H9 (cell line): ENCODE measurements at regions not wholly inside any gene's neighbourhood (a gene's known extent, or its start where the extent isn't known, plus 50 kb on each side); places are given as distances from the start of the nearest gene placed in this dataset.

Experiments used
- DNase-seq: peaks from one replicate; pipeline ENCODE4 v3.0.0-alpha.2; 2017
- H2AFZ ChIP-seq: one replicate; pipeline ENCODE4 v1.6.1; 2013; ENCODE audit warnings: mild to moderate bottlenecking, low read length, control low read depth, moderate library complexity
- H2AK5ac ChIP-seq: 2 replicates; pipeline ENCODE4 v1.6.1; 2013; ENCODE audit warnings: low read length, control low read depth, mixed read lengths; ENCODE audit not compliant: insufficient read length
- H2BK120ac ChIP-seq: one replicate; pipeline ENCODE4 v1.6.1; 2013; ENCODE audit warnings: low read depth, mild to moderate bottlenecking, low read length, control low read depth, inconsistent platforms; ENCODE audit not compliant: poor library complexity, severe bottlenecking
- H2BK12ac ChIP-seq: 2 replicates; pipeline ENCODE4 v1.6.1; 2013; ENCODE audit warnings: low read length, control low read depth, mixed read lengths, low read depth; ENCODE audit not compliant: insufficient read length
- H2BK15ac ChIP-seq: 2 replicates; pipeline ENCODE4 v1.6.1; 2013; ENCODE audit warnings: low read depth, low read length, control low read depth
- H2BK20ac ChIP-seq: one replicate; pipeline ENCODE4 v1.6.1; 2013; ENCODE audit warnings: low read depth, mild to moderate bottlenecking, low read length, control low read depth, inconsistent platforms; ENCODE audit not compliant: poor library complexity, severe bottlenecking
- H2BK5ac ChIP-seq: 2 replicates; pipeline ENCODE4 v1.6.1; 2013; ENCODE audit warnings: low read length, control low read depth, mixed read lengths; ENCODE audit not compliant: insufficient read length
- H3K14ac ChIP-seq: 2 replicates; pipeline ENCODE4 v1.6.1; 2013; ENCODE audit warnings: low read length, control low read depth; ENCODE audit not compliant: insufficient read depth
- H3K18ac ChIP-seq: 2 replicates; pipeline ENCODE4 v1.6.1; 2013; ENCODE audit warnings: low read depth, mild to moderate bottlenecking, mixed read lengths, low read length, control low read depth; ENCODE audit not compliant: insufficient read length
- H3K23ac ChIP-seq: 2 replicates; pipeline ENCODE4 v1.6.1; 2013; ENCODE audit warnings: low read length, control low read depth, mixed read lengths, low read depth; ENCODE audit not compliant: insufficient read length
- H3K23me2 ChIP-seq: 2 replicates; pipeline ENCODE4 v1.6.1; 2013; ENCODE audit warnings: low read depth, mild to moderate bottlenecking, mixed read lengths, low read length, control low read depth; ENCODE audit not compliant: insufficient read length, poor library complexity, severe bottlenecking
- H3K27ac ChIP-seq: 2 replicates; pipeline ENCODE4 v1.5.1; 2013; ENCODE audit warnings: low read length, control low read depth, mixed read lengths, low read depth; ENCODE audit not compliant: insufficient read length
- H3K27me3 ChIP-seq: 2 replicates; pipeline ENCODE4 v1.6.1; 2013; ENCODE audit warnings: low read length, control low read depth, inconsistent platforms; ENCODE audit not compliant: insufficient read depth
- H3K4ac ChIP-seq: 2 replicates; pipeline ENCODE4 v1.6.1; 2013; ENCODE audit warnings: low read depth, mild to moderate bottlenecking, control low read depth, inconsistent platforms, low read length, moderate library complexity
- H3K4me1 ChIP-seq: 2 replicates; pipeline ENCODE4 v1.6.1; 2013; ENCODE audit warnings: low read length, control low read depth, inconsistent platforms; ENCODE audit not compliant: insufficient read depth
- H3K4me2 ChIP-seq: 2 replicates; pipeline ENCODE4 v1.6.1; 2013; ENCODE audit warnings: low read length, control low read depth, mixed read lengths; ENCODE audit not compliant: insufficient read length, insufficient read depth
- H3K56ac ChIP-seq: 2 replicates; pipeline ENCODE4 v1.6.1; 2013; ENCODE audit warnings: low read depth, mild to moderate bottlenecking, mixed read lengths, low read length, control low read depth; ENCODE audit not compliant: insufficient read length
- H3K79me1 ChIP-seq: 2 replicates; pipeline ENCODE4 v1.6.1; 2013; ENCODE audit warnings: low read depth, mild to moderate bottlenecking, moderate library complexity, low read length, control low read depth, inconsistent platforms; ENCODE audit not compliant: insufficient read depth, poor library complexity, severe bottlenecking
- H3K79me2 ChIP-seq: 2 replicates; pipeline ENCODE4 v1.6.1; 2013; ENCODE audit warnings: low read length, control low read depth, inconsistent platforms; ENCODE audit not compliant: insufficient read depth
- H3K9ac ChIP-seq: 2 replicates; pipeline ENCODE4 v1.6.1; 2013; ENCODE audit warnings: low read length, control low read depth, mixed read lengths; ENCODE audit not compliant: insufficient read length; ENCODE audit errors: extremely low read depth
- H3K9me3 ChIP-seq: one replicate; pipeline ENCODE4 v1.6.1; 2013; ENCODE audit warnings: low read depth, low read length, inconsistent platforms; ENCODE audit not compliant: control insufficient read depth
- H3T11ph ChIP-seq: one replicate; pipeline ENCODE4 v1.6.1; 2013; ENCODE audit warnings: mild to moderate bottlenecking, low read length, control low read depth, inconsistent platforms
- H4K20me1 ChIP-seq: one replicate; pipeline ENCODE4 v1.6.1; 2013; ENCODE audit not compliant: control insufficient read depth, insufficient read length, insufficient read depth
- H4K5ac ChIP-seq: 2 replicates; pipeline ENCODE4 v1.6.1; 2013; ENCODE audit warnings: low read depth, mild to moderate bottlenecking, mixed read lengths, low read length, control low read depth; ENCODE audit not compliant: insufficient read length
- H4K8ac ChIP-seq: replicated peaks from 2 replicates; pipeline ENCODE4 v1.6.1; 2013; ENCODE audit warnings: low read length, control low read depth, mixed read lengths, low read depth; ENCODE audit not compliant: insufficient read length
- H4K91ac ChIP-seq: 2 replicates; pipeline ENCODE4 v1.6.1; 2013; ENCODE audit warnings: low read depth, mild to moderate bottlenecking, moderate library complexity, mixed read lengths, low read length, control low read depth; ENCODE audit not compliant: insufficient read length
- H3K27ac Mint-ChIP-seq, 3 experiments: 2 replicates in 2 of 3; 3 replicates in 1 of 3; pipeline ENCODE4 v1.8.0; 2020 to 2021; ENCODE audit warnings: mixed read lengths in 3 of 3, mild to moderate bottlenecking in 1 of 3, moderate library complexity in 1 of 3
- H3K27me3 Mint-ChIP-seq: 2 replicates; pipeline ENCODE4 v1.8.0; 2021; ENCODE audit warnings: low read depth, mild to moderate bottlenecking, moderate library complexity, mixed read lengths
- H3K36me3 Mint-ChIP-seq, 3 experiments: 2 replicates in 2 of 3; 3 replicates in 1 of 3; pipeline ENCODE4 v1.8.0; 2020 to 2021; ENCODE audit warnings: low read depth in 3 of 3, mixed read lengths in 3 of 3; ENCODE audit not compliant: insufficient read depth in 1 of 3
- H3K4me1 Mint-ChIP-seq, 2 experiments: 2 replicates each; pipeline ENCODE4 v1.8.0; 2020; ENCODE audit warnings: mixed read lengths in 2 of 2
- H3K4me3 Mint-ChIP-seq, 2 experiments: 2 replicates in 1 of 2; 3 replicates in 1 of 2; pipeline ENCODE4 v1.8.0; 2020 to 2021; ENCODE audit warnings: mild to moderate bottlenecking in 2 of 2, mixed read lengths in 2 of 2, moderate library complexity in 1 of 2
- H3K9me3 Mint-ChIP-seq, 2 experiments: 2 replicates in 1 of 2; 3 replicates in 1 of 2; pipeline ENCODE4 v1.8.0; 2020; ENCODE audit warnings: mild to moderate bottlenecking in 2 of 2, mixed read lengths in 2 of 2, moderate library complexity in 1 of 2
- WGBS: extraction: QIAGEN DNeasy Blood & Tissue Kit; methylation state at CpG from one replicate; pipeline ENCODE4 v1.1.7; 2013; ENCODE audit warnings: missing lambda C conversion rate, low lambda C conversion rate, mixed read lengths; ENCODE audit not compliant: insufficient read length; ENCODE audit errors: extremely low coverage; 5-methylcytosine and 5-hydroxymethylcytosine counted together
- TF ChIP-seq, protein P1 (sequence below): fragments of 200-600 bp; sonication (generic); conservative IDR thresholded peaks from 3 replicates; pipeline ENCODE4 v1.8.0; 2021; ENCODE audit warnings: antibody characterized with exemption, mild to moderate bottlenecking

DNA sequence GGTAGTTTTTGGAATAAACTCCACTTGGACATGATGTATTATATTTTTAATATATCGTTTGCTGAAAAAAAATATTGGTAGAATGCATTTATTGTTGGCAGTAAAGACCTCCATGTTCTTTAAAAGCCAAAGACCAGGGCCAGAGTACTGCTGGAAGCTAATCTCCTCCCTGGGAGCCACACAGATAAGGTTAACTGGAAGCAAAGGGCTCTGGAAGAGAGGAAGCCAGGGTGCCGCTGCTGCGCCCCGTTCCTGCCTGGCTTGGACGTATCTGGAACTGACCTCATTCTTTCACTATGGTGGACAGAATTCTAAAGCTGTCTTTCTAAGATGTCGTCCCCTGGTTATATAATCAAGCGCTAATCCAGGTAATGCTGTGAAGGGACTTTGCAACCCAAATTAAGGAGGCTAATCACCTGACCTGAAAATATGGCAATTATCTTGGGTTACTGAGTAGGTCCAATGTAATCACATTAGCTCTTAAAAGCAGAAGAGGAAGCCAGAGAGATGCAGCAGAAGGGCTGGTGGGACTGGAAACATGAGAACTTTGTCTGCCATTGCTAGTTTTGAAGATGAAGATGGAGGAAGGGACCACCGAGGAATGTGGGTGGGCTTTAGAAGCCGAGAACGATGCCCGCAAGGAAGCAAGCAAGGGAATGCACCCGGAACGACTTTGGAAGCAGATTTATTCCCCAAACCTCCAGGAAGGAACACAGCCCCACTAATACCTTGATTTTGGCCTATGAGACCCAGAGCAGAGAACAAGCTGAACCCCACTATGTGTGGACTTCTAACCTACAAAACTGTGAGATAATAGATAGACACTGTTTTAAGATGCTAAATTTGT lies 167.7 kb upstream of the KCNJ15 start:
- no peak overlapping the region for H2AFZ ChIP-seq
- H3K4me1 Mint-ChIP-seq = no peaks in the 10 kb centered on the region
- H3K79me1 ChIP-seq = no peaks in the 10 kb centered on the region

More for the DNA sequence above, 167.7 kb upstream of the KCNJ15 start:
- no peaks in the 10 kb centered on the region for H3K36me3 Mint-ChIP-seq
- H3K79me2 ChIP-seq = no peaks in the 10 kb centered on the region
- no peak for DNase-seq
- no peak overlapping the region for H2BK120ac ChIP-seq
- no peak overlapping the region for H2BK15ac ChIP-seq
- no peaks in the 10 kb centered on the region for H4K20me1 ChIP-seq
- peaks cover 2% of the 10 kb centered on the region; the same call in 1 of the 2 replicates for H3K27me3 ChIP-seq
- H4K91ac ChIP-seq = no peak overlapping the region
- H2BK12ac ChIP-seq = no peak overlapping the region
- H3K27me3 Mint-ChIP-seq = no peaks in the 10 kb centered on the region; the same call in 1 of the 2 replicates
- no peak overlapping the region for H3K27ac ChIP-seq
- H3K27ac Mint-ChIP-seq = no peak overlapping the region
- H3K4me3 Mint-ChIP-seq = no peak overlapping the region
- no peak overlapping the region for H3K14ac ChIP-seq
- no peak overlapping the region for H2AK5ac ChIP-seq
- H2BK20ac ChIP-seq = no peak overlapping the region
- no CpG with 5 or more reads among the region's 13 CpGs for WGBS
- H3K9me3 Mint-ChIP-seq = no peaks in the 10 kb centered on the region
- no peak overlapping the region for H3T11ph ChIP-seq
- H3K4me2 ChIP-seq = no peak overlapping the region
- H3K23ac ChIP-seq = no peak overlapping the region
- TF ChIP-seq, protein P1, sequence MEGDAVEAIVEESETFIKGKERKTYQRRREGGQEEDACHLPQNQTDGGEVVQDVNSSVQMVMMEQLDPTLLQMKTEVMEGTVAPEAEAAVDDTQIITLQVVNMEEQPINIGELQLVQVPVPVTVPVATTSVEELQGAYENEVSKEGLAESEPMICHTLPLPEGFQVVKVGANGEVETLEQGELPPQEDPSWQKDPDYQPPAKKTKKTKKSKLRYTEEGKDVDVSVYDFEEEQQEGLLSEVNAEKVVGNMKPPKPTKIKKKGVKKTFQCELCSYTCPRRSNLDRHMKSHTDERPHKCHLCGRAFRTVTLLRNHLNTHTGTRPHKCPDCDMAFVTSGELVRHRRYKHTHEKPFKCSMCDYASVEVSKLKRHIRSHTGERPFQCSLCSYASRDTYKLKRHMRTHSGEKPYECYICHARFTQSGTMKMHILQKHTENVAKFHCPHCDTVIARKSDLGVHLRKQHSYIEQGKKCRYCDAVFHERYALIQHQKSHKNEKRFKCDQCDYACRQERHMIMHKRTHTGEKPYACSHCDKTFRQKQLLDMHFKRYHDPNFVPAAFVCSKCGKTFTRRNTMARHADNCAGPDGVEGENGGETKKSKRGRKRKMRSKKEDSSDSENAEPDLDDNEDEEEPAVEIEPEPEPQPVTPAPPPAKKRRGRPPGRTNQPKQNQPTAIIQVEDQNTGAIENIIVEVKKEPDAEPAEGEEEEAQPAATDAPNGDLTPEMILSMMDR = no peak
- no peak overlapping the region for H4K8ac ChIP-seq
- no peak overlapping the region for H2BK5ac ChIP-seq
- H3K56ac ChIP-seq = no peak overlapping the region
- H3K9me3 ChIP-seq = no peaks in the 10 kb centered on the region
- no peaks in the 10 kb centered on the region for H3K23me2 ChIP-seq
- H3K18ac ChIP-seq = no peak overlapping the region
- no peaks in the 10 kb centered on the region for H3K4me1 ChIP-seq
- H4K5ac ChIP-seq = no peak overlapping the region
- H3K9ac ChIP-seq = no peak overlapping the region
- H3K4ac ChIP-seq = no peak overlapping the region
